ENCODE measurements at regions not wholly inside any gene's neighbourhood (a gene's known extent, or its start where the extent isn't known, plus 50 kb on each side); places are given as distances from the start of the nearest gene placed in this dataset.

DNA sequence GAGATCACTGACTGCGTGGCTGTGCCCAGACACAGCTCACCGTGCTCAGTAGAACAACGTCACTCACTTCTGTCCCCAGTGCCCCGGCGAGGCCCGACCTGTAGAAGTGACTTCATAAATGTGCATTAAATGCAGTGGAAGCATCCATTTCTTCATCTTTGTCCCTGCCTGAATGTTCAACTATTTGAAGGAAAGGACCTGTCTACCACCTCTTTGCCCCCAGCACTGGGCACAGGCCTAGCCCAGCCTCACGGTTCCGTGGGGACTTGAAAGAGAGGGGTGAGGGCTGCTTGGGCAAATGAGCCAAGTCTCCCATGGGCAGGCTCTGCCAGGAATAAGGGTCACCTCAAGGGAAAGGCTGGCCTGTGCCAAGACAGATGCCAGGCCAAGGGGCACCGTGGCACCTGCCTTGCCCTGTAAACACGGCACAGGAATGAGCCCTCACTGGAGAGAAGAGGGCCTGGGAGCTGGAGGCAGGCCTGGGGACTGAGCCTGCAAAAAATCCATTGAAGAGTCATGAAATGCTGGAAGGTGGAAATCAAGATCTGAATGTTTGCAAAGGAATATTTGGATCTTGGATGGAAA lies 845.3 kb downstream of the BRD1 start:
- TF ChIP-seq POLR2AphosphoS5 (IDR thresholded peaks at IDR 0.05; ENCODE audit: low read depth) (no peak), CREB1 (CRISPR knock-in tag; IDR thresholded peaks at IDR 0.05; ENCODE audit: low read depth) (no peak), EZH2 (IDR thresholded peaks at IDR 0.05; ENCODE audit: low read depth, unreplicated experiment) (no peak)
- TF ChIP-seq, protein P1, sequence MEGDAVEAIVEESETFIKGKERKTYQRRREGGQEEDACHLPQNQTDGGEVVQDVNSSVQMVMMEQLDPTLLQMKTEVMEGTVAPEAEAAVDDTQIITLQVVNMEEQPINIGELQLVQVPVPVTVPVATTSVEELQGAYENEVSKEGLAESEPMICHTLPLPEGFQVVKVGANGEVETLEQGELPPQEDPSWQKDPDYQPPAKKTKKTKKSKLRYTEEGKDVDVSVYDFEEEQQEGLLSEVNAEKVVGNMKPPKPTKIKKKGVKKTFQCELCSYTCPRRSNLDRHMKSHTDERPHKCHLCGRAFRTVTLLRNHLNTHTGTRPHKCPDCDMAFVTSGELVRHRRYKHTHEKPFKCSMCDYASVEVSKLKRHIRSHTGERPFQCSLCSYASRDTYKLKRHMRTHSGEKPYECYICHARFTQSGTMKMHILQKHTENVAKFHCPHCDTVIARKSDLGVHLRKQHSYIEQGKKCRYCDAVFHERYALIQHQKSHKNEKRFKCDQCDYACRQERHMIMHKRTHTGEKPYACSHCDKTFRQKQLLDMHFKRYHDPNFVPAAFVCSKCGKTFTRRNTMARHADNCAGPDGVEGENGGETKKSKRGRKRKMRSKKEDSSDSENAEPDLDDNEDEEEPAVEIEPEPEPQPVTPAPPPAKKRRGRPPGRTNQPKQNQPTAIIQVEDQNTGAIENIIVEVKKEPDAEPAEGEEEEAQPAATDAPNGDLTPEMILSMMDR (conservative IDR thresholded peaks at IDR 0.05; ENCODE audit: low read depth in 2 of 2), result no peak
- TF ChIP-seq, protein P2, sequence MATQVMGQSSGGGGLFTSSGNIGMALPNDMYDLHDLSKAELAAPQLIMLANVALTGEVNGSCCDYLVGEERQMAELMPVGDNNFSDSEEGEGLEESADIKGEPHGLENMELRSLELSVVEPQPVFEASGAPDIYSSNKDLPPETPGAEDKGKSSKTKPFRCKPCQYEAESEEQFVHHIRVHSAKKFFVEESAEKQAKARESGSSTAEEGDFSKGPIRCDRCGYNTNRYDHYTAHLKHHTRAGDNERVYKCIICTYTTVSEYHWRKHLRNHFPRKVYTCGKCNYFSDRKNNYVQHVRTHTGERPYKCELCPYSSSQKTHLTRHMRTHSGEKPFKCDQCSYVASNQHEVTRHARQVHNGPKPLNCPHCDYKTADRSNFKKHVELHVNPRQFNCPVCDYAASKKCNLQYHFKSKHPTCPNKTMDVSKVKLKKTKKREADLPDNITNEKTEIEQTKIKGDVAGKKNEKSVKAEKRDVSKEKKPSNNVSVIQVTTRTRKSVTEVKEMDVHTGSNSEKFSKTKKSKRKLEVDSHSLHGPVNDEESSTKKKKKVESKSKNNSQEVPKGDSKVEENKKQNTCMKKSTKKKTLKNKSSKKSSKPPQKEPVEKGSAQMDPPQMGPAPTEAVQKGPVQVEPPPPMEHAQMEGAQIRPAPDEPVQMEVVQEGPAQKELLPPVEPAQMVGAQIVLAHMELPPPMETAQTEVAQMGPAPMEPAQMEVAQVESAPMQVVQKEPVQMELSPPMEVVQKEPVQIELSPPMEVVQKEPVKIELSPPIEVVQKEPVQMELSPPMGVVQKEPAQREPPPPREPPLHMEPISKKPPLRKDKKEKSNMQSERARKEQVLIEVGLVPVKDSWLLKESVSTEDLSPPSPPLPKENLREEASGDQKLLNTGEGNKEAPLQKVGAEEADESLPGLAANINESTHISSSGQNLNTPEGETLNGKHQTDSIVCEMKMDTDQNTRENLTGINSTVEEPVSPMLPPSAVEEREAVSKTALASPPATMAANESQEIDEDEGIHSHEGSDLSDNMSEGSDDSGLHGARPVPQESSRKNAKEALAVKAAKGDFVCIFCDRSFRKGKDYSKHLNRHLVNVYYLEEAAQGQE (IDR thresholded peaks at IDR 0.05; ENCODE audit: unreplicated experiment), result no peak
- TF ChIP-seq, protein P3, sequence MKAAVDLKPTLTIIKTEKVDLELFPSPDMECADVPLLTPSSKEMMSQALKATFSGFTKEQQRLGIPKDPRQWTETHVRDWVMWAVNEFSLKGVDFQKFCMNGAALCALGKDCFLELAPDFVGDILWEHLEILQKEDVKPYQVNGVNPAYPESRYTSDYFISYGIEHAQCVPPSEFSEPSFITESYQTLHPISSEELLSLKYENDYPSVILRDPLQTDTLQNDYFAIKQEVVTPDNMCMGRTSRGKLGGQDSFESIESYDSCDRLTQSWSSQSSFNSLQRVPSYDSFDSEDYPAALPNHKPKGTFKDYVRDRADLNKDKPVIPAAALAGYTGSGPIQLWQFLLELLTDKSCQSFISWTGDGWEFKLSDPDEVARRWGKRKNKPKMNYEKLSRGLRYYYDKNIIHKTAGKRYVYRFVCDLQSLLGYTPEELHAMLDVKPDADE (IDR thresholded peaks at IDR 0.05), result no peak

All from GM23338 (cell line).